ENCODE measurements at regions not wholly inside any gene's neighbourhood (a gene's known extent, or its start where the extent isn't known, plus 50 kb on each side); places are given as distances from the start of the nearest gene placed in this dataset.

- TF ChIP-seq CTCF (conservative IDR thresholded peaks at IDR 0.05) (no peak), EZH2 (IDR thresholded peaks at IDR 0.05; ENCODE audit: low read depth) (no peak)
Observed at GRCh38 chr6:168996356-168996625, 257.4 kb downstream of the THBS2 start.
